NCI-H128 (cell line): ENCODE measurements at regions not wholly inside any gene's neighbourhood (a gene's known extent, or its start where the extent isn't known, plus 50 kb on each side); places are given as distances from the start of the nearest gene placed in this dataset.

ENCODE experiments used
- DNase-seq: peaks from one replicate; lab custom pipeline; 2025; ENCODE audit not compliant: unreplicated experiment; lab: John Stamatoyannopoulos, UW

- DNase-seq = no peak
Measured at GRCh38 chr1:229991104-229991513, 75.9 kb upstream of the GALNT2 start.

DNA sequence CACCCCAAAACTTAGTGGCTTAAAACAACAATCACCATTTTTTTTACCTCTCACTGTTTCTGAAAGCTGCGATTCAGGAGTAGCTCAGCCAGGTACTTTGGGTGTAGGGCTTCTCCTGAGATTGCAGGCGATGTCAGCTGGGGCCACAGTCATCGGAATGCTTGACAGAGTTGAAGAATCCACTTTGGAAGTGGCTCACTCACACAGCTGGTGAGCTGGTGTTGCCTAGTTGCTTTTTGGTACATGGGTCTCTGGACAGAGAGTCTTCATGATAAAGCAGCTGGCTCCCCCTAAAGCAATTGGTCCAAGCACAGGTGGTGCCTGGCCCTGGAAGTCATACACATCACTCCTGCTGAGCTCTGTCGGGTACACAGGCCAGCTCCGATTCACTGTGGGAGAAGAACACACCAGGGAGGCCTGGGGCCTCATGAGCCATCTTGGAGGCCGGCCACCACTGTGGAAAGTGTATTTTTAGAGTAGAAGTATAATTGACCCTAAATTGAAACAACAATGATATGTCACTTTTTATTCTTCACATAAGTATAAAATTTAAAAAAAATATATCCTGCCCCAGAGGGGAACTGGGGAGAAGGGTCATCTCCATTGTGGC, 75.2 kb upstream of the GALNT2 start:
- DNase-seq = no peak

DNA sequence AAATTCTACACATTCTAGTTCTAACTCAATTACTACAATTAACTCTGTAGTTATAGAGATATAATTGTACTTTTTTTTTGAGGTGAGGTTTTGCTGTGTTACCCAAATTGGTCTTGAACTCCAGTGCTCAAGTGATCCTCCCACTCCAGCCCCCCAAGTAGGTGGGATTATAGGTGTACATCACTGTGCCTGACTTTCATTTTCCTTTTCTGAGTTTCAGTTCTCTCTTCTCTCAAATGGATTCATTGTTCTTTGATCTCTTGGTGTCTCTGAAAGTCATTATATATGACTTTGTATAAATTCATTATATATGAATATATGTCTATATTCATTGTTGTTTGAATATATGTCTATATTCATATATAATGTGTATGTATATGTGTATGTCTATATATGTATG, 74.0 kb upstream of the GALNT2 start:
- DNase-seq = no peak

GRCh38 chr1:229993894-229994293, 73.1 kb upstream of the GALNT2 start:
- no peak for DNase-seq

GRCh38 chr1:229999004-229999670, 67.9 kb upstream of the GALNT2 start:
- DNase-seq = no peak

DNA sequence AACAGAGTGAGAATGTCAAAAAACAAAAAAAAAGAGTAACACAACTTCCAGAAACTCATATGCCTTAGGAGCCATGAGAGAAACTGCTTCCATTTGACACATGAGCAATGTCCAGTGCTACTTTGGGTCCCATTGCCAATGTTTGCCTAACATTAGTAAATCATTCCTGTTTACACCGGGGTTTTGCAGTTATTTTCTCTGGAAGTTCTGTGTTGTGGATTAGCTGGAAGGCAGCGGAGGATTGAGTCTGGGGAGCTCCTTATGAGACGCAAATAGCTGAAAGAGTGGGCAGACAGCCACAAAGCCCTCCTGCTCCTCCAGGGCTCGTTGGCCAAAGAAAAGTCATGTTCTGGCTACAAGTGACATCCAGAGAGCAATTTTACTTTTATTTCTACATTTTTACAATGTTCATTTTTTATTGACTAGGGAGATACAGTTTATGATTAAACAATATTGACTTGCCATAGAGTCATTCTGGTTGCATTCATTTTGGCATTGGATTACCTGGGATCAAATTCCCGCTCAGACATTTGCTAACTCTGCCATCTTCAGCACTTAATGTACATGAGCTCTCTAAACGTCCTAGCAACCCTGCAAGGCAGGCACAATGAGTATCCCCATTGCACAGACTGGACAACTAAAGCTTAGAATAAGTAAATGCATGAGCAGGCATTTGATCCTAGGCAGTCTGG, 66.4 kb upstream of the GALNT2 start:
- no peak for DNase-seq

- no peak for DNase-seq
Measured at GRCh38 chr1:230002164-230002803, 64.8 kb upstream of the GALNT2 start.

DNA sequence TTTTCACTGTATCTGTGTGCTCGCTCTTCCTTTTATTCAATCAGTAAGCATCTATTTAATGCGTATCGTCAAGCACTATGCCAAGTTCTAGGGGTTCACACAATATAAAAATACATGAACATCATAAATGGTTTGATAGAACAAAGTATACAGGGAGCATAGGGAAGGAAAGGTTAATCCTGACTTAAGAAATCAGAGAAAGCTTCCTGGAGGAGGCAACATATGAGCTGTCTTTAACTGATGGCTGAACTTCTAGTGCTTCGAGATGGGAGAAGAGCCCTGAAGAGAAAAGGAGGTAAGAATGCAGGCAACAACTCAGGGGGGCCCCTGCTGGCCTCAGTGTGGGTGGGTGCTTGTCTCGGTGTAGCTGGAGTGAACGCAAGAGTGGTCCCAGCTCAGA, 63.6 kb upstream of the GALNT2 start:
- DNase-seq = no peak

- no peak for DNase-seq
Measured at GRCh38 chr1:230005040-230005439, 62.0 kb upstream of the GALNT2 start.

DNA sequence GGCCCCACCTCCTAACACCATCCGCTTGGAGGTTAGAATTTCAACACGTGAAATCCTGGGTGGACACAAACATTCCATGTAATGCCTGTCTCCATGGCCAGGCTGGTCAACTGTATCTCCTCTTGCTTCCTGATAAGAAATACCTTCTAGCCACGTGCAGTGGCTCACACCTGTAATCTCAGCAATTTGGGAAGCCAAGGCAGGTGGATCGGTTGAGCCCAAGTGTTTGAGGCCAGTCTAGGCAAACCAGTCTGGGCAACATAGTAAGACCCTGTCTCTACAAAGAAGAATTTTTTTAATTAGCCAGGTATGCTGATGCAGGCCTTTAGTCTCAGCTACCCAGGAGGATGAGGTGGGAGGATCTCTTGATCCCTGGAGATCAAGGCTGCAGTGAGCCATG, 58.3 kb upstream of the GALNT2 start:
- DNase-seq = no peak

- DNase-seq = no peak
Measured at GRCh38 chr1:230009611-230010313, 57.3 kb upstream of the GALNT2 start.

GRCh38 chr1:230010603-230011332, 56.3 kb upstream of the GALNT2 start:
- DNase-seq = no peak

DNA sequence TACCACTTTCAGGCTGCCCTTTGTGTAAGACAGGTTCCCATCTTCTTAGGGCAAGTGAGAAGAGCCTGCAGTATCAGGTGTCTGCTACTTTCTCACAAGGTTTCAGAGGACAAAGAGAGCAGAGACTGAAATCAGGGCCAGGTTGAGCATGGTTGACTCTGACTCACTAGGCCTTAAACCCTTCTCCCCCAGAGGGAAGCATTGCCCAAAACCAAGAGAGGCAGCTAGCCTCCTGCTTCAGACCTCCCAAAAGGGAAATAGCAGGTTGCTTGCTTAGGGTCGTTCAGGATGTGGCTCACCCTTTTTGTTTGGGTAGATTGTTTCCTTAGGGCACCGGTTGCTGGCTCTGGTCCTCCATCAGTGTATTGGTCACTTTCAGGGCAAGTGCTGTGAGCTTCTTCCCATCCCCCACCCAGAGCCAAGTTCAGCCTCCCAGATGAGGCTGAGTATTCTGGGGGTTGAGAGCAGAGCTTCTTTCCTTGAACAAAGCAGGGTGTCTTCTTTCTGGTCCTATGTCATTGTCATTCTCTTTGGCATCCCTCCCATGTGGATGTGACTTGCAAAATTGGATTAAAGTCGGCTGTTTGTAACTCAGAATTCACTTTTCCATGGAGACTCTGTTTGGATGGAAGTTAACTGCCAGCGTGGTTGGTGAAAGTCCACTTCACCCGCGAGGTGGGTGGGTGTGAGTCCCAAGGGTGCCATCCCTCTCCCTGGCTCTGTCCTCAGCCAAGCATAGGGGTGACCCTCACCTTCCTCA, 55.5 kb upstream of the GALNT2 start:
- no peak for DNase-seq

GRCh38 chr1:230012093-230012393, 55.0 kb upstream of the GALNT2 start:
- no peak for DNase-seq

- DNase-seq = no peak
Measured at GRCh38 chr1:230012741-230013140, 54.3 kb upstream of the GALNT2 start.

- no peak for DNase-seq
Measured at GRCh38 chr1:230016159-230016558, 50.9 kb upstream of the GALNT2 start.
